A673 (cell line): ENCODE measurements at regions not wholly inside any gene's neighbourhood (a gene's known extent, or its start where the extent isn't known, plus 50 kb on each side); places are given as distances from the start of the nearest gene placed in this dataset.

ENCODE experiments used
- BruUV-seq: library from RNA; stranded (reverse); fragments of 400-500 nt; replicated peaks from 2 replicates; lab custom pipeline; 2021; lab: Mats Ljungman, UMichigan
- CTCF ChIA-PET: fragments of 300-600 bp; sonication (Branson Sonifier 250); formaldehyde crosslinking; loops from one replicate; lab custom pipeline; 2022; ENCODE audit warnings: antibody characterized with exemption; lab: Charles Lee
- POLR2A ChIA-PET: fragments of 300-600 bp; sonication (Branson Sonifier 250); formaldehyde crosslinking; loops from one replicate; lab custom pipeline; 2022; ENCODE audit warnings: antibody characterized with exemption; ENCODE audit not compliant: low non-redundant PET; lab: Charles Lee
- DNase-seq: peaks from one replicate; pipeline ENCODE4 v3.0.0-alpha.2; 2015; ENCODE audit warnings: low spot score
- H3K27ac ChIP-seq: fragments of 200-600 bp; sonication (generic); 2 replicates; pipeline ENCODE4 v1.5.1; 2016; ENCODE audit warnings: mixed run types, low read depth, mild to moderate bottlenecking, mixed read lengths, antibody characterized with exemption, low read length; ENCODE audit not compliant: poor library complexity, severe bottlenecking
- H3K27me3 ChIP-seq: fragments of 200-600 bp; sonication (generic); replicated peaks from 2 replicates; pipeline ENCODE4 v1.6.1; 2017; ENCODE audit warnings: mixed run types, low read depth, mild to moderate bottlenecking, mixed read lengths, antibody characterized with exemption, low read length; ENCODE audit not compliant: insufficient read depth, poor library complexity
- H3K36me3 ChIP-seq: fragments of 200-600 bp; sonication (generic); 2 replicates; pipeline ENCODE4 v1.6.1; 2016; ENCODE audit warnings: mixed run types, mild to moderate bottlenecking, mixed read lengths, antibody characterized with exemption, low read length; ENCODE audit not compliant: insufficient read depth, poor library complexity, severe bottlenecking
- H3K4me1 ChIP-seq: fragments of 200-600 bp; sonication (generic); 2 replicates; pipeline ENCODE4 v1.6.1; 2017; ENCODE audit warnings: mixed run types, mild to moderate bottlenecking, mixed read lengths, antibody characterized with exemption, low read length; ENCODE audit not compliant: insufficient read depth, poor library complexity, severe bottlenecking
- H3K4me3 ChIP-seq: fragments of 200-600 bp; sonication (generic); 2 replicates; pipeline ENCODE4 v1.5.1; 2016; ENCODE audit warnings: low read depth, mixed run types, mild to moderate bottlenecking, mixed read lengths, low read length; ENCODE audit not compliant: poor library complexity, severe bottlenecking
- H3K9me3 ChIP-seq: fragments of 200-600 bp; sonication (generic); 2 replicates; pipeline ENCODE4 v1.6.1; 2016; ENCODE audit warnings: mixed run types, low read depth, mild to moderate bottlenecking, mixed read lengths, antibody characterized with exemption, low read length; ENCODE audit not compliant: poor library complexity, severe bottlenecking
- EZH2 ChIP-seq: fragments of 200-600 bp; sonication (generic); IDR thresholded peaks from 2 replicates; pipeline ENCODE4 v1.6.1; 2017; ENCODE audit warnings: borderline replicate concordance, low read depth, mild to moderate bottlenecking, mixed read lengths, antibody characterized with exemption, low read length; ENCODE audit not compliant: poor library complexity, severe bottlenecking
- intact Hi-C: fragments of 100-400 bp; cut with micrococcal nuclease; formaldehyde crosslinking; loops from one replicate; pipeline ENCODE4 v1.10.0; 2022; ENCODE audit not compliant: unreplicated experiment
- TF ChIP-seq, protein P1 (sequence below): fragments of 300-800, 200-600 bp; sonication (generic); conservative IDR thresholded peaks from 2 replicates; pipeline ENCODE4 v1.5.1; 2017; ENCODE audit warnings: low read depth, mild to moderate bottlenecking, antibody characterized with exemption, low read length, moderate library complexity, mixed read lengths

DNA sequence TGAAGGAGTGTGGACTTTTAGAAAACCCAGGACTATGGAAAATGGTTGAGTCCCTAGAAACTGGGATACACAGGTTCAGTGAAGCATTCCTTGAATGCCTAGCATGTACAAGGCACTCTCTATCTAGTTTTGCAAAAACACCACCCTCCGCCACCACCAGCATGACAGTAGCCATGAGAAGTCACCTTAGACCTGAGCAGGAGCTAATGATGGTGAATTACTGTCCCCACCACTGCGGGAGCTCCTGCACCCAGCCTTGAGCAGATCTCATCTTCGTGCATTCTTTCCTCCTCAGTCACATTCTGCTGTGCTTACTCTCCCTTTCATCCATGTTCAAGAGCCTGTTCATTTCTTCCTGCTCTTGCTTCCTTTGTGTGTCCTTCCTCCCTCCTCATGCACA lies 86.2 kb upstream of the ZNF516 start:
- CTCF ChIA-PET: no interaction called here
- POLR2A ChIA-PET: no interaction called here
- Histone ChIP-seq H3K36me3 (no peaks in the 10 kb centered on the region), H3K27me3 (no peaks in the 10 kb centered on the region), H3K4me1 (no peaks in the 10 kb centered on the region), H3K9me3 (no peaks in the 10 kb centered on the region), H3K4me3 (no peak overlapping the region), H3K27ac (no peak overlapping the region)
- TF ChIP-seq, protein P1, sequence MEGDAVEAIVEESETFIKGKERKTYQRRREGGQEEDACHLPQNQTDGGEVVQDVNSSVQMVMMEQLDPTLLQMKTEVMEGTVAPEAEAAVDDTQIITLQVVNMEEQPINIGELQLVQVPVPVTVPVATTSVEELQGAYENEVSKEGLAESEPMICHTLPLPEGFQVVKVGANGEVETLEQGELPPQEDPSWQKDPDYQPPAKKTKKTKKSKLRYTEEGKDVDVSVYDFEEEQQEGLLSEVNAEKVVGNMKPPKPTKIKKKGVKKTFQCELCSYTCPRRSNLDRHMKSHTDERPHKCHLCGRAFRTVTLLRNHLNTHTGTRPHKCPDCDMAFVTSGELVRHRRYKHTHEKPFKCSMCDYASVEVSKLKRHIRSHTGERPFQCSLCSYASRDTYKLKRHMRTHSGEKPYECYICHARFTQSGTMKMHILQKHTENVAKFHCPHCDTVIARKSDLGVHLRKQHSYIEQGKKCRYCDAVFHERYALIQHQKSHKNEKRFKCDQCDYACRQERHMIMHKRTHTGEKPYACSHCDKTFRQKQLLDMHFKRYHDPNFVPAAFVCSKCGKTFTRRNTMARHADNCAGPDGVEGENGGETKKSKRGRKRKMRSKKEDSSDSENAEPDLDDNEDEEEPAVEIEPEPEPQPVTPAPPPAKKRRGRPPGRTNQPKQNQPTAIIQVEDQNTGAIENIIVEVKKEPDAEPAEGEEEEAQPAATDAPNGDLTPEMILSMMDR: no peak
- TF ChIP-seq EZH2: no peak
- intact Hi-C loops: no loop called here
- DNase-seq: no peak
- BruUV-seq: no TSS peak

DNA sequence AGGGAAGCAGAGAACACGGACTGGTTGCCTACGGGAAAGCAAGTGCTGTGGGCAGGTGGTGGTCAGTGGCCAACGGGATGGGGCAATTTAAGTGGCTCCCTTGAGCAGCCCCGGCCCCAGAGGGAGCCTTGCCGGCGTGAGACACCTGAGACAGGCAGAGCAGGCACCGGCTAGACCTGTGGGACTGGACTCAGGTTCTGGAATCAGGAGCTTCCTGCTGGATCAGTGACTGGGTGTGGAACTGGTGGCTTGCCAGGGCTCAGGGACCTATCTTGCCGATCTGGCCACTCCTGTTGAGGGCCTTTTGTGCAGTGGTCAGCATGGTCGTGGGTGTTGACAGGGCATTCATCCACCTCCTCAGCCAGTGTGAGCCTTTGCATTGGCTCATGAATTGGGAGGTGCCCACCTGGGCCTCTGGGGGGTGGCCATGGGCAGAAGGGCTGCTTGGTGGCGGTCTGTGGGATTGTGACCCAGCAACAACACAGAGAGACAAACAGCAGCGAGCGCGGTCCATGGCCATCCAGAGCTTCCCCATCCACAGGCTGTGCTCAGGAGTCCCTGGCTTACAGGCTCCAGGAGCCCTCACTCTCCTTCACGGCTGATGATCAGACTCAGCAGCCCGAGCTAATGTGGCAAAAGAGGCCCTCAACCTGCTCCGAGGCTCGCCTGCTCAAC lies 85.4 kb upstream of the ZNF516 start:
- intact Hi-C loops: no loop called here
- no peak for DNase-seq
- no peak overlapping the region for H3K27ac ChIP-seq
- no peaks in the 10 kb centered on the region for H3K36me3 ChIP-seq
- no peak for TF ChIP-seq EZH2
- TF ChIP-seq, protein P1: no peak
- CTCF ChIA-PET: no interaction called here
- no TSS peak for BruUV-seq
- H3K4me3 ChIP-seq: no peak overlapping the region
- POLR2A ChIA-PET: no interaction called here
- no peaks in the 10 kb centered on the region for H3K4me1 ChIP-seq
- no peaks in the 10 kb centered on the region for H3K27me3 ChIP-seq
- H3K9me3 ChIP-seq: no peaks in the 10 kb centered on the region

DNA sequence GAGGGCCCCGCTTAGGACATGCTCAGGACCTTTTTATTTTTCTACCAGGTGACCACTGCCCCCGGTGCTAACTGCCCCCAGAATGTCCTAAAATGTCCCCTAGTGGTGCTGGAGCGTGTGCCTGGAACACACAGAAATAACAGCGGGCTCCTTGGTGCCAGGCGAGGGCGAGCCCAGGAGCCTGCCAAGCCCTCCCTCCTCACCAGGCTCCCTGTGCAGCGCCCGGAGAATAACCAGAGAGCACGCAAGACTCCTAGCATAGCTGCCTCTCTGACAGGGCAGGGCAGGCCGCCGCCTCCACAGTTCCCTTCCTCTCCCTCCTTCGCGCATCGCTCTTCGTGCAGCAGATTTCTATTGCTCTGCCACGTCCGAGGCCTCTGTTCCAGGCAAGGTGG lies 84.3 kb upstream of the ZNF516 start:
- Histone ChIP-seq H3K4me3 (no peak overlapping the region), H3K9me3 (no peaks in the 10 kb centered on the region), H3K27ac (no peak overlapping the region), H3K36me3 (no peaks in the 10 kb centered on the region), H3K4me1 (no peaks in the 10 kb centered on the region), H3K27me3 (no peaks in the 10 kb centered on the region)
- ChIA-PET POLR2A (no interaction called here), CTCF (no interaction called here)
- no TSS peak for BruUV-seq
- no peak for TF ChIP-seq EZH2
- TF ChIP-seq, protein P1: no peak
- DNase-seq: no peak
- intact Hi-C loops: no loop called here
